ENCODE measurements at regions not wholly inside any gene's neighbourhood (a gene's known extent, or its start where the extent isn't known, plus 50 kb on each side); places are given as distances from the start of the nearest gene placed in this dataset.

DNA sequence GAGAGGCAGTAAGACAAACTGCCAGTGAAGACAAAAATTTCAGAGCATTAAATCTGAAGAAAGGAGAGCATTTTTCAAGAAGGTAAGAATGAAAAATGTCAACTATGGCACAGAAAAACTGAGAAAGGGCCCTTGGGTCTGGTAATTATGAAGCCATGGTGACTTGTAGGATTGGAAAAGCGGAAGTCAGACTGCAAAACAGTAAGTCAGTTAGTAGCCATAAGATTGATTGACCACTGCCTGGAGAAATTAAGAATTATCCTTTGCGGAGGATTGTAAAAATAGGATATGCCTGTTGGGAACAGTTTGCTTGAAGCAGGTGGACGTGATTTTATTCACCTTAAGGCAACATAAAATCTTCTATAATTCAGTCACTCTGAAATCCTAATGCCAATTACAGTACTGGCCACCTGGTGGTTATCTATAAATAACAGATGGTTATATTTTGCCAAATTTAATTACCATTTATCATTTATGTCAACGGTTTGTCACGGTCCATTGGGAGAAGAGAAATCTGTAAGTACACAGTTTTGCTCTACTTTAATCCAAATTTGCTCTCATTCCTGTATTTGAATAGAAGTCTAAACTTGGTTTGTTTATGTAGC lies 127.1 kb upstream of the CNTN1 start:
- ChIA-PET POLR2A (no interaction called here), CTCF (no interaction called here)
- H3K4me1 Mint-ChIP-seq (ENCODE audit: low read depth): no peaks in the 10 kb centered on the region
- H3K4me3 ChIP-seq (ENCODE audit: low read length): no peak overlapping the region
- no peak for ATAC-seq (ENCODE audit: poor library complexity)
- no peak overlapping the region for H3K4me3 Mint-ChIP-seq
- TF ChIP-seq, protein P1, sequence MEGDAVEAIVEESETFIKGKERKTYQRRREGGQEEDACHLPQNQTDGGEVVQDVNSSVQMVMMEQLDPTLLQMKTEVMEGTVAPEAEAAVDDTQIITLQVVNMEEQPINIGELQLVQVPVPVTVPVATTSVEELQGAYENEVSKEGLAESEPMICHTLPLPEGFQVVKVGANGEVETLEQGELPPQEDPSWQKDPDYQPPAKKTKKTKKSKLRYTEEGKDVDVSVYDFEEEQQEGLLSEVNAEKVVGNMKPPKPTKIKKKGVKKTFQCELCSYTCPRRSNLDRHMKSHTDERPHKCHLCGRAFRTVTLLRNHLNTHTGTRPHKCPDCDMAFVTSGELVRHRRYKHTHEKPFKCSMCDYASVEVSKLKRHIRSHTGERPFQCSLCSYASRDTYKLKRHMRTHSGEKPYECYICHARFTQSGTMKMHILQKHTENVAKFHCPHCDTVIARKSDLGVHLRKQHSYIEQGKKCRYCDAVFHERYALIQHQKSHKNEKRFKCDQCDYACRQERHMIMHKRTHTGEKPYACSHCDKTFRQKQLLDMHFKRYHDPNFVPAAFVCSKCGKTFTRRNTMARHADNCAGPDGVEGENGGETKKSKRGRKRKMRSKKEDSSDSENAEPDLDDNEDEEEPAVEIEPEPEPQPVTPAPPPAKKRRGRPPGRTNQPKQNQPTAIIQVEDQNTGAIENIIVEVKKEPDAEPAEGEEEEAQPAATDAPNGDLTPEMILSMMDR (IDR thresholded peaks at IDR 0.05): no peak
- no peaks in the 10 kb centered on the region for H3K4me1 ChIP-seq (ENCODE audit: insufficient read depth, low read length)
- no peaks in the 10 kb centered on the region for H3K36me3 ChIP-seq (ENCODE audit: insufficient read depth, low read length)
- H3K27me3 ChIP-seq (ENCODE audit: control insufficient read depth in 1 of 2, insufficient read depth in 2 of 2, low read length in 2 of 2): peaks cover 0 to 2% of the 10 kb centered on the region in 2 experiments
- H3K9me3 Mint-ChIP-seq: peaks cover 10% of the 10 kb centered on the region
- H3K27ac Mint-ChIP-seq: no peak overlapping the region
- no peak for DNase-seq
- intact Hi-C loops (cut with DNase I, micrococcal nuclease): no loop called here
- no peaks in the 10 kb centered on the region for H3K9me3 ChIP-seq (ENCODE audit: control insufficient read depth in 1 of 2, insufficient read depth in 1 of 2, low read length in 2 of 2)
- H3K36me3 Mint-ChIP-seq (ENCODE audit: low read depth): no peaks in the 10 kb centered on the region
- H3K27me3 Mint-ChIP-seq: no peaks in the 10 kb centered on the region
- no peak overlapping the region for H3K27ac ChIP-seq (ENCODE audit: low read depth in 1 of 2, low read length in 2 of 2)

DNA sequence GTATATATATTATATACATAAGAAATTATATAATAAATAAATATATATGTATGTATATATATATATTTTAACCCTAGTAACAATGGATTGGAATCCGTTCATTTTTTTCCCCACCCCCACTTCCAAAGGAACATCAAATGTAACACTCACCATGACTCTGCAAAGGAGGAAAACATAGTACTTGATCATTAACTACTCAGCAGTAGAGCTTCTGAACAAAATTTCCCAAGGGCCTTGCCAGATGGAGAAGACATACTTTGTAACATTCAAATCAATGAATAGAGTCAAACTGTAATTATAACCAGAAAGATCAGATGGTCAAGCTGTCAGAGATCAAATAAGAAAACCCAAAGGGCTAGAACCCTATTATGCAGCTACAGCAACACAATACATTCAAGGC lies 126.0 kb upstream of the CNTN1 start:
- ATAC-seq (ENCODE audit: poor library complexity) (no peak), DNase-seq (no peak)
- Mint-ChIP-seq H3K36me3 (ENCODE audit: low read depth) (no peaks in the 10 kb centered on the region), H3K27ac (no peak overlapping the region), H3K27me3 (no peaks in the 10 kb centered on the region), H3K9me3 (peaks cover 10% of the 10 kb centered on the region), H3K4me3 (no peak overlapping the region), H3K4me1 (ENCODE audit: low read depth) (no peaks in the 10 kb centered on the region)
- Histone ChIP-seq H3K9me3 (ENCODE audit: control insufficient read depth in 1 of 2, insufficient read depth in 1 of 2, low read length in 2 of 2) (no peaks in the 10 kb centered on the region), H3K36me3 (ENCODE audit: insufficient read depth, low read length) (no peaks in the 10 kb centered on the region), H3K4me1 (ENCODE audit: insufficient read depth, low read length) (no peaks in the 10 kb centered on the region), H3K27ac (ENCODE audit: low read depth in 1 of 2, low read length in 2 of 2) (no peak overlapping the region), H3K4me3 (ENCODE audit: low read length) (no peak overlapping the region), H3K27me3 (ENCODE audit: control insufficient read depth in 1 of 2, insufficient read depth in 2 of 2, low read length in 2 of 2) (peaks cover 0 to 2% of the 10 kb centered on the region in 2 experiments)
- ChIA-PET CTCF (no interaction called here), POLR2A (no interaction called here)
- TF ChIP-seq, protein P1 (IDR thresholded peaks at IDR 0.05): no peak
- intact Hi-C loops (cut with DNase I, micrococcal nuclease): no loop called here

DNA sequence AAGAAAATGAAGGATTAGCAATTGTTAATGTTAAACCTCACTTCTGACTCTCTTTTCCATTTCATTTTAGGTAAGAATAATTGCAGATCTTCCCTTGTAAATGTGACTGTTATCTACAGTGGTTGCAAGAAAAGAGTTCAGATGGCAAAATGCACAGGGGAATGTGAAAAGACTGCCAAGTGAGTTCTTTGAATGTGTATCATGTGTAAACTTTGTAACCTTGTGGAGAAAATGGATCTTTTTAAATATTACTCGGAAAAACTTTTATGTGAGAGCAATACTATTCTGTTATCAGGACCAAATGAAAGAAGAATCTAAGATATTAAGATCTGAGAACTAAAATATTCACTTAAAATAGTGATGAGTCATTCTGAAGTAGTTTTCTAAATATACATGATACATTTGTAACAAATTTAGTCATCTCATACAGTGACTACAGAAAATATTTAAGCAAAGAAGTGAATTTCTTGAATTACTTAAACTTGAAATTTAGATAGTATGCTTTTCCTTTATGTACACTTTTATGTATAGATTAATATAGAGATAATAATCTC lies 122.5 kb upstream of the CNTN1 start:
- CTCF ChIA-PET: no interaction called here
- no peak overlapping the region for H3K4me3 Mint-ChIP-seq
- H3K27ac Mint-ChIP-seq: no peak overlapping the region

More for the DNA sequence above, 122.5 kb upstream of the CNTN1 start:
- Histone ChIP-seq H3K4me1 (ENCODE audit: insufficient read depth, low read length) (no peaks in the 10 kb centered on the region), H3K4me3 (ENCODE audit: low read length) (no peak overlapping the region), H3K27ac (ENCODE audit: low read depth in 1 of 2, low read length in 2 of 2) (no peak overlapping the region), H3K36me3 (ENCODE audit: insufficient read depth, low read length) (no peaks in the 10 kb centered on the region), H3K27me3 (ENCODE audit: control insufficient read depth in 1 of 2, insufficient read depth in 2 of 2, low read length in 2 of 2) (no peaks in the 10 kb centered on the region), H3K9me3 (ENCODE audit: control insufficient read depth in 1 of 2, insufficient read depth in 1 of 2, low read length in 2 of 2) (no peaks in the 10 kb centered on the region)
- no peak for ATAC-seq (ENCODE audit: poor library complexity)
- Mint-ChIP-seq H3K4me1 (ENCODE audit: low read depth) (no peaks in the 10 kb centered on the region), H3K27me3 (no peaks in the 10 kb centered on the region), H3K9me3 (peaks cover 12% of the 10 kb centered on the region), H3K36me3 (ENCODE audit: low read depth) (no peaks in the 10 kb centered on the region)
- TF ChIP-seq, protein P1 (IDR thresholded peaks at IDR 0.05): no peak
- intact Hi-C loops (cut with DNase I, micrococcal nuclease): no loop called here
- DNase-seq: no peak
- POLR2A ChIA-PET: no interaction called here
